Liver (tissue), 8 donors: ENCODE measurements at regions not wholly inside any gene's neighbourhood (a gene's known extent, or its start where the extent isn't known, plus 50 kb on each side); places are given as distances from the start of the nearest gene placed in this dataset.

Experiments
- DNase-seq: peaks from one replicate; pipeline ENCODE4 v3.0.0-alpha.2; 2017; ENCODE audit warnings: low spot score
- H3K27ac ChIP-seq, 2 donors: one replicate each; pipeline ENCODE4 v1.7.0; 2013; ENCODE audit warnings: inconsistent platforms in 2 of 2, low read length in 2 of 2, control low read depth in 1 of 2, low read depth in 1 of 2, mild to moderate bottlenecking in 1 of 2
- H3K27me3 ChIP-seq, 4 donors: one replicate each; pipeline versions ENCODE4 v1.6.1 to v1.7.0; 2013; ENCODE audit warnings: low read length in 3 of 4, inconsistent platforms in 1 of 4, mild to moderate bottlenecking in 1 of 4, moderate library complexity in 1 of 4; ENCODE audit not compliant: control insufficient read depth in 4 of 4, insufficient read depth in 4 of 4
- H3K36me3 ChIP-seq, 4 donors: one replicate each; pipeline versions ENCODE4 v1.6.1 to v1.7.0; 2013; ENCODE audit warnings: low read length in 3 of 4, mild to moderate bottlenecking in 3 of 4, low read depth in 1 of 4, moderate library complexity in 1 of 4; ENCODE audit not compliant: control insufficient read depth in 4 of 4, insufficient read depth in 3 of 4
- H3K4me1 ChIP-seq, 4 donors: one replicate each; pipeline versions ENCODE4 v1.6.1 to v1.7.0; 2013; ENCODE audit warnings: low read length in 3 of 4, mild to moderate bottlenecking in 3 of 4, moderate library complexity in 1 of 4; ENCODE audit not compliant: control insufficient read depth in 4 of 4, insufficient read depth in 4 of 4
- H3K4me3 ChIP-seq, 3 donors: one replicate each; pipeline versions ENCODE4 v1.6.1 to v1.7.0; 2013; ENCODE audit warnings: low read length in 3 of 3, control low read depth in 1 of 3, low read depth in 1 of 3, mild to moderate bottlenecking in 1 of 3
- H3K9ac ChIP-seq, 2 donors: one replicate each; pipeline ENCODE4 v1.7.0; 2013; ENCODE audit warnings: low read length in 2 of 2, mild to moderate bottlenecking in 2 of 2, moderate library complexity in 2 of 2, control low read depth in 1 of 2, low read depth in 1 of 2
- H3K9me3 ChIP-seq, 4 donors: one replicate each; pipeline versions ENCODE4 v1.6.1 to v1.7.0; 2013; ENCODE audit warnings: low read length in 3 of 4; ENCODE audit not compliant: control insufficient read depth in 4 of 4
- EGR1 ChIP-seq, 2 donors: IDR thresholded peaks; 2 replicates each; pipeline ENCODE4 v1.6.1; 2016 to 2018; ENCODE audit warnings: antibody characterized with exemption in 2 of 2, low read depth in 2 of 2
- FOXA2 ChIP-seq: IDR thresholded peaks from 2 replicates; pipeline ENCODE4 v1.6.1; 2016; ENCODE audit warnings: antibody characterized with exemption
- GABPA ChIP-seq, 2 donors: IDR thresholded peaks in 1 of 2; conservative IDR thresholded peaks in 1 of 2; 2 replicates each; pipeline ENCODE4 v1.6.1; 2016; ENCODE audit warnings: antibody characterized with exemption in 2 of 2, mild to moderate bottlenecking in 1 of 2, moderate library complexity in 1 of 2
- HNF4A ChIP-seq, 2 donors: conservative IDR thresholded peaks; 2 replicates each; pipeline ENCODE4 v1.6.1; 2016; ENCODE audit warnings: antibody characterized with exemption in 2 of 2, mild to moderate bottlenecking in 2 of 2
- HNF4G ChIP-seq: IDR thresholded peaks from 2 replicates; pipeline ENCODE4 v1.6.1; 2016; ENCODE audit warnings: antibody characterized with exemption
- JUND ChIP-seq, 2 donors: IDR thresholded peaks; 2 replicates each; pipeline ENCODE4 v1.6.1; 2016; ENCODE audit warnings: antibody characterized with exemption in 2 of 2
- NR2F2 ChIP-seq: IDR thresholded peaks from 2 replicates; pipeline ENCODE4 v1.6.1; 2016; ENCODE audit warnings: antibody characterized with exemption
- RAD21 ChIP-seq, 2 donors: IDR thresholded peaks; 2 replicates each; pipeline ENCODE4 v1.6.1; 2016; ENCODE audit warnings: antibody characterized with exemption in 2 of 2, mild to moderate bottlenecking in 2 of 2
- RXRA ChIP-seq, 2 donors: IDR thresholded peaks; 2 replicates each; pipeline ENCODE4 v1.6.1; 2017 to 2018; ENCODE audit warnings: antibody characterized with exemption in 2 of 2, mild to moderate bottlenecking in 1 of 2
- SP1 ChIP-seq: IDR thresholded peaks from 2 replicates; pipeline ENCODE4 v1.6.1; 2018; ENCODE audit warnings: antibody characterized with exemption, mild to moderate bottlenecking
- TAF1 ChIP-seq: conservative IDR thresholded peaks from 2 replicates; pipeline ENCODE4 v1.6.1; 2016; ENCODE audit warnings: antibody characterized with exemption, mild to moderate bottlenecking
- YY1 ChIP-seq: IDR thresholded peaks from 2 replicates; pipeline ENCODE4 v1.6.1; 2016; ENCODE audit warnings: antibody characterized with exemption, mild to moderate bottlenecking
- WGBS: extraction: QIAGEN DNeasy Blood & Tissue Kit; methylation state at CpG from one replicate; pipeline ENCODE4 v1.1.7; 2013; 5-methylcytosine and 5-hydroxymethylcytosine counted together
- TF ChIP-seq, protein P1 (sequence below): IDR thresholded peaks from 2 replicates; pipeline ENCODE4 v1.6.1; 2016; ENCODE audit warnings: antibody characterized with exemption
- TF ChIP-seq, protein P2 (sequence below): IDR thresholded peaks from 2 replicates; pipeline ENCODE4 v1.6.1; 2016; ENCODE audit warnings: antibody characterized with exemption, mild to moderate bottlenecking
- TF ChIP-seq, protein P3 (sequence below): IDR thresholded peaks from 2 replicates; pipeline ENCODE4 v1.6.1; 2016; ENCODE audit warnings: antibody characterized with exemption
- TF ChIP-seq, protein P4 (sequence below): IDR thresholded peaks from 2 replicates; pipeline ENCODE4 v1.6.1; 2016; ENCODE audit warnings: antibody characterized with exemption
- TF ChIP-seq, protein P5 (sequence below): fragments of 150-350 bp; IDR thresholded peaks from 2 replicates; pipeline ENCODE4 v1.5.1; 2017; ENCODE audit warnings: improper control_type of control experiment, low read depth, low read length; ENCODE audit not compliant: missing input control
- donor health status: healthy.
- donor health status: healthy.
- donor health status: healthy.
- donor health status: healthy.
- donor health status: healthy.

- Histone ChIP-seq H3K27ac (no peak overlapping the region), H3K4me3 (no peak overlapping the region), H3K9me3 (no peaks in the 10 kb centered on the region), H3K9ac (no peak overlapping the region), H3K36me3 (no peaks in the 10 kb centered on the region), H3K4me1 (no peaks in the 10 kb centered on the region), H3K27me3 (peaks cover 0 to 2% (median 0%) of the 10 kb centered on the region in 4 donors)
- TF ChIP-seq, protein P1, sequence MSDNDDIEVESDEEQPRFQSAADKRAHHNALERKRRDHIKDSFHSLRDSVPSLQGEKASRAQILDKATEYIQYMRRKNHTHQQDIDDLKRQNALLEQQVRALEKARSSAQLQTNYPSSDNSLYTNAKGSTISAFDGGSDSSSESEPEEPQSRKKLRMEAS: no peak
- TF ChIP-seq HNF4G: no peak
- TF ChIP-seq FOXA2: no peak
- TF ChIP-seq, protein P2, sequence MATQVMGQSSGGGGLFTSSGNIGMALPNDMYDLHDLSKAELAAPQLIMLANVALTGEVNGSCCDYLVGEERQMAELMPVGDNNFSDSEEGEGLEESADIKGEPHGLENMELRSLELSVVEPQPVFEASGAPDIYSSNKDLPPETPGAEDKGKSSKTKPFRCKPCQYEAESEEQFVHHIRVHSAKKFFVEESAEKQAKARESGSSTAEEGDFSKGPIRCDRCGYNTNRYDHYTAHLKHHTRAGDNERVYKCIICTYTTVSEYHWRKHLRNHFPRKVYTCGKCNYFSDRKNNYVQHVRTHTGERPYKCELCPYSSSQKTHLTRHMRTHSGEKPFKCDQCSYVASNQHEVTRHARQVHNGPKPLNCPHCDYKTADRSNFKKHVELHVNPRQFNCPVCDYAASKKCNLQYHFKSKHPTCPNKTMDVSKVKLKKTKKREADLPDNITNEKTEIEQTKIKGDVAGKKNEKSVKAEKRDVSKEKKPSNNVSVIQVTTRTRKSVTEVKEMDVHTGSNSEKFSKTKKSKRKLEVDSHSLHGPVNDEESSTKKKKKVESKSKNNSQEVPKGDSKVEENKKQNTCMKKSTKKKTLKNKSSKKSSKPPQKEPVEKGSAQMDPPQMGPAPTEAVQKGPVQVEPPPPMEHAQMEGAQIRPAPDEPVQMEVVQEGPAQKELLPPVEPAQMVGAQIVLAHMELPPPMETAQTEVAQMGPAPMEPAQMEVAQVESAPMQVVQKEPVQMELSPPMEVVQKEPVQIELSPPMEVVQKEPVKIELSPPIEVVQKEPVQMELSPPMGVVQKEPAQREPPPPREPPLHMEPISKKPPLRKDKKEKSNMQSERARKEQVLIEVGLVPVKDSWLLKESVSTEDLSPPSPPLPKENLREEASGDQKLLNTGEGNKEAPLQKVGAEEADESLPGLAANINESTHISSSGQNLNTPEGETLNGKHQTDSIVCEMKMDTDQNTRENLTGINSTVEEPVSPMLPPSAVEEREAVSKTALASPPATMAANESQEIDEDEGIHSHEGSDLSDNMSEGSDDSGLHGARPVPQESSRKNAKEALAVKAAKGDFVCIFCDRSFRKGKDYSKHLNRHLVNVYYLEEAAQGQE: no peak
- TF ChIP-seq HNF4A (conservative IDR thresholded peaks at IDR 0.05): no peak
- TF ChIP-seq, protein P3, sequence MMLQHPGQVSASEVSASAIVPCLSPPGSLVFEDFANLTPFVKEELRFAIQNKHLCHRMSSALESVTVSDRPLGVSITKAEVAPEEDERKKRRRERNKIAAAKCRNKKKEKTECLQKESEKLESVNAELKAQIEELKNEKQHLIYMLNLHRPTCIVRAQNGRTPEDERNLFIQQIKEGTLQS: no peak
- no peak for TF ChIP-seq NR2F2
- TF ChIP-seq EGR1 (IDR thresholded peaks at IDR 0.05; ENCODE audit: low read depth in 2 of 2): no peak
- TF ChIP-seq RXRA (IDR thresholded peaks at IDR 0.05): no peak
- TF ChIP-seq JUND (IDR thresholded peaks at IDR 0.05): no peak
- TF ChIP-seq, protein P4, sequence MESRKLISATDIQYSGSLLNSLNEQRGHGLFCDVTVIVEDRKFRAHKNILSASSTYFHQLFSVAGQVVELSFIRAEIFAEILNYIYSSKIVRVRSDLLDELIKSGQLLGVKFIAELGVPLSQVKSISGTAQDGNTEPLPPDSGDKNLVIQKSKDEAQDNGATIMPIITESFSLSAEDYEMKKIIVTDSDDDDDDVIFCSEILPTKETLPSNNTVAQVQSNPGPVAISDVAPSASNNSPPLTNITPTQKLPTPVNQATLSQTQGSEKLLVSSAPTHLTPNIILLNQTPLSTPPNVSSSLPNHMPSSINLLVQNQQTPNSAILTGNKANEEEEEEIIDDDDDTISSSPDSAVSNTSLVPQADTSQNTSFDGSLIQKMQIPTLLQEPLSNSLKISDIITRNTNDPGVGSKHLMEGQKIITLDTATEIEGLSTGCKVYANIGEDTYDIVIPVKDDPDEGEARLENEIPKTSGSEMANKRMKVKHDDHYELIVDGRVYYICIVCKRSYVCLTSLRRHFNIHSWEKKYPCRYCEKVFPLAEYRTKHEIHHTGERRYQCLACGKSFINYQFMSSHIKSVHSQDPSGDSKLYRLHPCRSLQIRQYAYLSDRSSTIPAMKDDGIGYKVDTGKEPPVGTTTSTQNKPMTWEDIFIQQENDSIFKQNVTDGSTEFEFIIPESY: no peak
- no peak for TF ChIP-seq YY1
- TF ChIP-seq, protein P5, sequence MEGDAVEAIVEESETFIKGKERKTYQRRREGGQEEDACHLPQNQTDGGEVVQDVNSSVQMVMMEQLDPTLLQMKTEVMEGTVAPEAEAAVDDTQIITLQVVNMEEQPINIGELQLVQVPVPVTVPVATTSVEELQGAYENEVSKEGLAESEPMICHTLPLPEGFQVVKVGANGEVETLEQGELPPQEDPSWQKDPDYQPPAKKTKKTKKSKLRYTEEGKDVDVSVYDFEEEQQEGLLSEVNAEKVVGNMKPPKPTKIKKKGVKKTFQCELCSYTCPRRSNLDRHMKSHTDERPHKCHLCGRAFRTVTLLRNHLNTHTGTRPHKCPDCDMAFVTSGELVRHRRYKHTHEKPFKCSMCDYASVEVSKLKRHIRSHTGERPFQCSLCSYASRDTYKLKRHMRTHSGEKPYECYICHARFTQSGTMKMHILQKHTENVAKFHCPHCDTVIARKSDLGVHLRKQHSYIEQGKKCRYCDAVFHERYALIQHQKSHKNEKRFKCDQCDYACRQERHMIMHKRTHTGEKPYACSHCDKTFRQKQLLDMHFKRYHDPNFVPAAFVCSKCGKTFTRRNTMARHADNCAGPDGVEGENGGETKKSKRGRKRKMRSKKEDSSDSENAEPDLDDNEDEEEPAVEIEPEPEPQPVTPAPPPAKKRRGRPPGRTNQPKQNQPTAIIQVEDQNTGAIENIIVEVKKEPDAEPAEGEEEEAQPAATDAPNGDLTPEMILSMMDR: no peak
- no peak for TF ChIP-seq TAF1
- no peak for TF ChIP-seq GABPA (IDR thresholded peaks at IDR 0.05 in 1 of 2, conservative IDR thresholded peaks at IDR 0.05 in 1 of 2)
- WGBS: 74% methylated on average over 10 of the region's 10 CpGs
- no peak for DNase-seq
Observed at GRCh38 chr18:14976736-14977430, 228.9 kb downstream of the ANKRD30B start.

DNA sequence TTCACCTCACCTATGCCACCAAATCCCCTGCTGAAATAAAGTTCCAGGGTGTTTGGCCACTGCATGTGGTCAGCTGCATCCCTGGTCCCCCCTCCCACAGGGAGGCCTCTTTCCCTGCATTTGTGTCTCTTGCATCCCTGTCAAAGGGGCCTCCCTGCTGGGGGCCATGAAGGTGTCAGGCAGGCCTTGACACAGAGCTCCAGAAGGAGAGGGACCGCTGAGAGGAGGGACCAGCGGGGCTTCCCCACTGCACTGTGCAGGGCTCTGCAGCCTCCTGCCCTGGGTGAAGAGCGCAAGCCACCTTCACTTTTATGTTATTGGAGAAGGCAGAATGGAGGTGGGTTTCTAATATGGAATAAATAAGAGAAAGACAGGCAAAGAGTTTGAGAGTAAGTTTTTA lies 230.2 kb downstream of the ANKRD30B start:
- H3K27ac ChIP-seq: no peak overlapping the region
- no peak overlapping the region for H3K9ac ChIP-seq
- H3K4me1 ChIP-seq: no peaks in the 10 kb centered on the region
- H3K36me3 ChIP-seq: no peaks in the 10 kb centered on the region
- H3K9me3 ChIP-seq: no peaks in the 10 kb centered on the region
- no peaks in the 10 kb centered on the region for H3K27me3 ChIP-seq
- H3K4me3 ChIP-seq: no peak overlapping the region
- 79% methylated on average over 3 of the region's 3 CpGs for WGBS
- DNase-seq: no peak
- TF ChIP-seq RAD21 (IDR thresholded peaks at IDR 0.05) (no peak), EGR1 (IDR thresholded peaks at IDR 0.05; ENCODE audit: low read depth in 2 of 2) (no peak), RXRA (IDR thresholded peaks at IDR 0.05) (no peak), GABPA (IDR thresholded peaks at IDR 0.05 in 1 of 2, conservative IDR thresholded peaks at IDR 0.05 in 1 of 2) (no peak), FOXA2 (no peak), SP1 (no peak), TAF1 (no peak)
- TF ChIP-seq, protein P5: no peak
- TF ChIP-seq, protein P3: no peak
